SH-SY5Y (cell line): ENCODE measurements at regions not wholly inside any gene's neighbourhood (a gene's known extent, or its start where the extent isn't known, plus 50 kb on each side); places are given as distances from the start of the nearest gene placed in this dataset.

Source experiments
- GATA2 ChIP-seq: IDR thresholded peaks from 2 replicates; pipeline ENCODE4 v1.6.1; 2011; ENCODE audit warnings: mild to moderate bottlenecking, low read depth, low read length
- GATA3 ChIP-seq: IDR thresholded peaks from 2 replicates; pipeline ENCODE4 v1.6.1; 2011; ENCODE audit warnings: low read depth, mild to moderate bottlenecking, low read length, moderate library complexity

DNA sequence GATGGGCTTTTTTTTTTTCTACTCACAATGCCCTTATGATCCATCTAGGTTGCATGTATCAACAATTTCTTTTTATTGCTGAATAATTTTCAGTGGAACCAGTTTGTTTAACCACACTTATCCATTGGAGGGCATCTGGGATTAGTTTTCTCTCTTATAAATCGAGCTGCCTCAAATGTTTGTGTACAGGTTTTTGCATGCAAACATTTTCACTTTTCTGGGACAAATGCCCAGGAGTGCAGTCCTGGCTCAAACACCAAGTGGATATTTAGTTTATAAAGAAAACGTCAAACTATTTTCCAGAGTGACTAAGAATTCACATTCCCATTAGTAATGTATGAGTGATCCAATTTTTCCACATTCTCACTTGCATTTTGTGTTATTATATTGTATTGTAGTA lies 313.4 kb downstream of the CXCL12 start:
- TF ChIP-seq GATA2 (no peak), GATA3 (no peak)
